LNCAP (cell line): ENCODE measurements at regions not wholly inside any gene's neighbourhood (a gene's known extent, or its start where the extent isn't known, plus 50 kb on each side); places are given as distances from the start of the nearest gene placed in this dataset.

ENCODE experiments used
- CTCF ChIP-seq: fragments of 450-650 bp; IDR thresholded peaks from 2 replicates; pipeline ENCODE4 v1.5.1; 2017; ENCODE audit warnings: mild to moderate bottlenecking

- no peak for TF ChIP-seq CTCF
Observed at GRCh38 chr22:49063545-49063890, 764.2 kb downstream of the BRD1 start.

- TF ChIP-seq CTCF, result no peak
Observed at GRCh38 chr22:49062802-49063544, 764.7 kb downstream of the BRD1 start.

GRCh38 chr22:49062155-49062801 is 765.4 kb downstream of the BRD1 start:
- no peak for TF ChIP-seq CTCF

- TF ChIP-seq CTCF, result no peak
Observed at GRCh38 chr22:49057910-49058309, 769.8 kb downstream of the BRD1 start.

GRCh38 chr22:49056301-49056700 is 771.4 kb downstream of the BRD1 start:
- no peak for TF ChIP-seq CTCF

- no peak for TF ChIP-seq CTCF
Observed at GRCh38 chr22:49055406-49055805, 772.3 kb downstream of the BRD1 start.

GRCh38 chr22:49053578-49053977 is 774.1 kb downstream of the BRD1 start:
- TF ChIP-seq CTCF, result no peak
